SU-DHL-6 (cell line): ENCODE measurements at regions not wholly inside any gene's neighbourhood (a gene's known extent, or its start where the extent isn't known, plus 50 kb on each side); places are given as distances from the start of the nearest gene placed in this dataset.

ENCODE experiments used
- CTCF ChIP-seq: fragments of 200-600 bp; sonication (generic); IDR thresholded peaks from one replicate; pipeline ENCODE4 v1.5.1; 2017; ENCODE audit warnings: antibody characterized with exemption, mild to moderate bottlenecking, low read length, moderate library complexity; ENCODE audit not compliant: insufficient read depth, poor library complexity, severe bottlenecking
- EZH2phosphoT487 ChIP-seq: fragments of 200-600 bp; sonication (generic), shearing (Covaris generic); conservative IDR thresholded peaks from 2 replicates; pipeline ENCODE4 v1.6.1; 2018; ENCODE audit warnings: mild to moderate bottlenecking, antibody characterized with exemption, low read length, moderate library complexity, mixed read lengths

GRCh38 chr13:105232439-105232838, 1303.0 kb downstream of the EFNB2 start:
- TF ChIP-seq CTCF (no peak), EZH2phosphoT487 (no peak)
